GM12878 (cell line): ENCODE measurements at regions not wholly inside any gene's neighbourhood (a gene's known extent, or its start where the extent isn't known, plus 50 kb on each side); places are given as distances from the start of the nearest gene placed in this dataset.

Experiments used
- ATAC-seq: fragments of 200-7000 bp; cut with Tn5 transposase; 3 replicates; pipeline ENCODE4 v1.9.1; 2020; ENCODE audit warnings: mild to moderate bottlenecking, moderate library complexity
- BruUV-seq: library from RNA; stranded (reverse); fragments of 400-500 nt; replicated peaks from 2 replicates; lab custom pipeline; 2021; lab: Mats Ljungman, UMichigan
- CTCF ChIA-PET: fragments of 300-600 bp; sonication (Branson Sonifier 250); formaldehyde crosslinking; extraction: SDS; loops from one replicate; lab custom pipeline; 2021; ENCODE audit warnings: inconsistent platforms; lab: Yijun Ruan, JAX
- POLR2A ChIA-PET: fragments of 350-600 bp; formaldehyde crosslinking; extraction: SDS; loops from one replicate; lab custom pipeline; 2021; ENCODE audit warnings: inconsistent platforms; lab: Charles Lee
- RAD21 ChIA-PET: fragments of 300-600 bp; sonication (Branson Sonifier 250); formaldehyde crosslinking; loops from one replicate; lab custom pipeline; 2023; ENCODE audit warnings: antibody characterized with exemption; ENCODE audit not compliant: unreplicated experiment; lab: Charles Lee
- SMC1A ChIA-PET: fragments of 300-600 bp; sonication (Branson Sonifier 250); formaldehyde crosslinking; loops from one replicate; lab custom pipeline; 2023; ENCODE audit not compliant: unreplicated experiment, uncharacterized antibody; lab: Charles Lee
- DNase-seq: peaks from one replicate; pipeline ENCODE4 v3.0.0-alpha.2; 2011; ENCODE audit warnings: low read depth, low spot score
- FAIRE-seq: peaks from 3 replicates; lab custom pipeline; 2011; peaks lifted over from hg19 to GRCh38; lab: Jason Lieb, UNC
- H2AFZ ChIP-seq: 2 replicates; pipeline ENCODE4 v1.6.0; 2011; ENCODE audit warnings: low read depth, low read length, control low read depth; ENCODE audit not compliant: control insufficient read depth
- H3K27ac ChIP-seq: 2 replicates; pipeline ENCODE4 v1.5.1; 2011; ENCODE audit warnings: control low read depth; ENCODE audit not compliant: control insufficient read depth, insufficient read depth
- H3K27me3 ChIP-seq, 2 experiments: replicated peaks in 1 of 2; 2 replicates each; pipeline versions ENCODE4 v1.6.0 to v1.6.1; 2011; ENCODE audit warnings: low read length in 1 of 2; ENCODE audit not compliant: control insufficient read depth in 2 of 2, insufficient read depth in 2 of 2
- H3K36me3 ChIP-seq, 2 experiments: 2 replicates each; pipeline ENCODE4 v1.5.1; 2011; ENCODE audit warnings: low read length in 1 of 2; ENCODE audit not compliant: control insufficient read depth in 2 of 2, insufficient read depth in 2 of 2
- H3K4me1 ChIP-seq: 2 replicates; pipeline ENCODE4 v1.6.1; 2011; ENCODE audit warnings: mild to moderate bottlenecking, low read length, moderate library complexity, mixed read lengths; ENCODE audit not compliant: control insufficient read depth, insufficient read depth
- H3K4me2 ChIP-seq: 2 replicates; pipeline ENCODE4 v1.6.0; 2011; ENCODE audit warnings: control low read depth; ENCODE audit not compliant: control insufficient read depth, insufficient read depth
- H3K4me3 ChIP-seq: fragments of 200-600 bp; sonication (generic); 2 replicates; pipeline ENCODE4 v1.5.1; 2016
- H3K79me2 ChIP-seq: 2 replicates; pipeline ENCODE4 v1.6.0; 2011; ENCODE audit warnings: low read length; ENCODE audit not compliant: control insufficient read depth, insufficient read depth
- H3K9ac ChIP-seq: 2 replicates; pipeline ENCODE4 v1.8.0; 2011; ENCODE audit warnings: low read length, control low read depth, mixed read lengths; ENCODE audit not compliant: control insufficient read depth, insufficient read depth
- H3K9me3 ChIP-seq: replicated peaks from 3 replicates; pipeline ENCODE4 v1.5.1; 2011; ENCODE audit warnings: mild to moderate bottlenecking, low read length; ENCODE audit not compliant: control insufficient read depth, insufficient read depth
- H4K20me1 ChIP-seq: 2 replicates; pipeline ENCODE4 v1.6.0; 2011; ENCODE audit not compliant: control insufficient read depth, insufficient read depth
- ATF7 ChIP-seq: fragments of 450-650 bp; IDR thresholded peaks from 2 replicates; pipeline ENCODE4 v1.6.1; 2016; ENCODE audit warnings: low read depth, mild to moderate bottlenecking
- CBX3 ChIP-seq: fragments of 200-600 bp; sonication (generic); IDR thresholded peaks from 2 replicates; pipeline ENCODE4 v1.6.1; 2016; ENCODE audit warnings: low read depth, borderline replicate concordance
- JUNB ChIP-seq: IDR thresholded peaks from 2 replicates; pipeline ENCODE4 v1.6.1; 2016; ENCODE audit warnings: antibody characterized with exemption, mild to moderate bottlenecking
- KLF5 ChIP-seq: fragments of 450-650 bp; IDR thresholded peaks from 2 replicates; pipeline ENCODE4 v1.6.1; 2014; ENCODE audit warnings: mild to moderate bottlenecking; ENCODE audit not compliant: partially characterized antibody
- NR2F1 ChIP-seq: fragments of 450-650 bp; conservative IDR thresholded peaks from 2 replicates; pipeline ENCODE4 v1.6.1; 2017; ENCODE audit warnings: mild to moderate bottlenecking
- RB1 ChIP-seq: fragments of 450-650 bp; formaldehyde crosslinking; IDR thresholded peaks from 2 replicates; pipeline ENCODE4 v1.6.1; 2017; ENCODE audit warnings: mild to moderate bottlenecking, borderline replicate concordance
- SMC3 ChIP-seq: IDR thresholded peaks from 2 replicates; pipeline ENCODE4 v1.6.1; 2011; ENCODE audit warnings: low read length, improper control_type of control experiment, borderline replicate concordance
- TBL1XR1 ChIP-seq: IDR thresholded peaks from 2 replicates; pipeline ENCODE4 v1.6.1; 2012; ENCODE audit warnings: low read depth, low read length, improper control_type of control experiment
- TCF7 ChIP-seq: IDR thresholded peaks from 2 replicates; pipeline ENCODE4 v1.6.1; 2014; ENCODE audit warnings: antibody characterized with exemption, borderline replicate concordance
- ZNF274 ChIP-seq: IDR thresholded peaks from one replicate; pipeline ENCODE4 v1.8.0; 2011; ENCODE audit not compliant: insufficient read length, insufficient read depth
- ZSCAN29 ChIP-seq: fragments of 450-650 bp; IDR thresholded peaks from 2 replicates; pipeline ENCODE4 v1.6.1; 2017; ENCODE audit warnings: mild to moderate bottlenecking, moderate library complexity
- WGBS: methylation state at CpG from one replicate; pipeline ENCODE4 v1.1.6; 2016; ENCODE audit warnings: low lambda C conversion rate; ENCODE audit not compliant: insufficient replicate concordance, insufficient coverage; ENCODE audit errors: missing lambda C conversion rate; 5-methylcytosine and 5-hydroxymethylcytosine counted together
- in situ Hi-C: fragments of 300-500 bp; cut with MboI; formaldehyde crosslinking; loops from 9 replicates; pipeline ENCODE4 v1.14.3; 2018; ENCODE audit warnings: mixed read lengths
- intact Hi-C: fragments of 100-400 bp; cut with micrococcal nuclease; formaldehyde crosslinking; loops from one replicate; pipeline ENCODE4 v1.14.2; 2022; ENCODE audit not compliant: unreplicated experiment
- TF ChIP-seq, protein P1 (sequence below): fragments of 450-650 bp; IDR thresholded peaks from 2 replicates; pipeline ENCODE4 v1.6.1; 2016; ENCODE audit warnings: mild to moderate bottlenecking
- TF ChIP-seq, protein P2 (sequence below): IDR thresholded peaks from 2 replicates; pipeline ENCODE4 v1.6.1; 2011; ENCODE audit warnings: low read depth, low read length, improper control_type of control experiment, borderline replicate concordance

DNA sequence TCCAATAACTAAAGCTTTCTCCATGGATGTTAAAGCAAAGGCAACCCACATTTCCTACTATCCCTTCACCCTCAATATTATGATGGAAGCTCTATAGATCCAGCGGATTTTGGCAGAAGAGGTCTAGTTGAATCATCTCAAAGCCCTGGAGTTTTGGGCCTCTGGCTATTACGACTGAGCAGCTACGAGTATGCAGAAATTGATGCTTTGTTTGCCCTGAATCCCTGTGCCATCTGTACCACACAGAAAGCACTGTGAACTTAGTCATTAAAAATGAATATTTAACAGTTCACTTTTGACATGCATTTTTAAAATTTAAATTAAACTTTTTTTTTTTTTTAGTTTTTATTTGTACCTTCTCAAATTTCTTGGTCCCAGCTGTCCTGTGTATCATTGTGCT, 705.4 kb upstream of the PTBP2 start:
- DNase-seq (no peak), FAIRE-seq (no peak), ATAC-seq (no peak)
- H3K27ac ChIP-seq, result no peak overlapping the region
- no TSS peak for BruUV-seq
- H3K9ac ChIP-seq, result no peak overlapping the region
- CTCF ChIA-PET, result interaction anchor here (0.7 kb wide), 2 partner anchors 16 to 96 kb away, joined by 3 to 6 read pairs; no protein-coding TSS in a partner anchor
- H3K4me3 ChIP-seq, result no peak overlapping the region
- H3K4me2 ChIP-seq, result no peak overlapping the region
- H3K79me2 ChIP-seq, result no peaks in the 10 kb centered on the region
- SMC1A ChIA-PET, result no interaction called here
- RAD21 ChIA-PET, result no interaction called here
- TF ChIP-seq ATF7, result no peak
- TF ChIP-seq TCF7, result no peak
- TF ChIP-seq CBX3, result no peak
- no peak for TF ChIP-seq KLF5
- TF ChIP-seq RB1, result no peak
- no peak for TF ChIP-seq ZSCAN29
- TF ChIP-seq, protein P1, sequence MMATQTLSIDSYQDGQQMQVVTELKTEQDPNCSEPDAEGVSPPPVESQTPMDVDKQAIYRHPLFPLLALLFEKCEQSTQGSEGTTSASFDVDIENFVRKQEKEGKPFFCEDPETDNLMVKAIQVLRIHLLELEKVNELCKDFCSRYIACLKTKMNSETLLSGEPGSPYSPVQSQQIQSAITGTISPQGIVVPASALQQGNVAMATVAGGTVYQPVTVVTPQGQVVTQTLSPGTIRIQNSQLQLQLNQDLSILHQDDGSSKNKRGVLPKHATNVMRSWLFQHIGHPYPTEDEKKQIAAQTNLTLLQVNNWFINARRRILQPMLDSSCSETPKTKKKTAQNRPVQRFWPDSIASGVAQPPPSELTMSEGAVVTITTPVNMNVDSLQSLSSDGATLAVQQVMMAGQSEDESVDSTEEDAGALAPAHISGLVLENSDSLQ, result no peak
- TF ChIP-seq NR2F1, result no peak
- TF ChIP-seq JUNB, result no peak
- TF ChIP-seq, protein P2, sequence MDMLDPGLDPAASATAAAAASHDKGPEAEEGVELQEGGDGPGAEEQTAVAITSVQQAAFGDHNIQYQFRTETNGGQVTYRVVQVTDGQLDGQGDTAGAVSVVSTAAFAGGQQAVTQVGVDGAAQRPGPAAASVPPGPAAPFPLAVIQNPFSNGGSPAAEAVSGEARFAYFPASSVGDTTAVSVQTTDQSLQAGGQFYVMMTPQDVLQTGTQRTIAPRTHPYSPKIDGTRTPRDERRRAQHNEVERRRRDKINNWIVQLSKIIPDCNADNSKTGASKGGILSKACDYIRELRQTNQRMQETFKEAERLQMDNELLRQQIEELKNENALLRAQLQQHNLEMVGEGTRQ, result no peak
- no peak for TF ChIP-seq SMC3
- TF ChIP-seq TBL1XR1, result no peak
- TF ChIP-seq ZNF274, result no peak
- POLR2A ChIA-PET, result no interaction called here
- H3K36me3 ChIP-seq, result no peaks in the 10 kb centered on the region
- no peaks in the 10 kb centered on the region for H4K20me1 ChIP-seq
- H3K27me3 ChIP-seq, result no peaks in the 10 kb centered on the region
- no peaks in the 10 kb centered on the region for H3K9me3 ChIP-seq
- in situ Hi-C loops, result no loop called here
- intact Hi-C loops, result no loop called here
- 0% methylated on average over 3 of the region's 3 CpGs for WGBS
- H2AFZ ChIP-seq, result no peak overlapping the region
- no peaks in the 10 kb centered on the region for H3K4me1 ChIP-seq
